ENCODE measurements at regions not wholly inside any gene's neighbourhood (a gene's known extent, or its start where the extent isn't known, plus 50 kb on each side); places are given as distances from the start of the nearest gene placed in this dataset.
"Not testable (repeated sequence)": the region's sequence is repeated elsewhere in the genome, so short reads cannot be mapped to it uniquely, and the experiment has no call there.

GRCh38 chr10:34015700-34016099, 681.2 kb upstream of the NRP1 start:
- no peak for DNase-seq (ENCODE audit: low read depth)

- no peak for DNase-seq (ENCODE audit: low read depth)
Measured at GRCh38 chr10:34013235-34013634, 678.8 kb upstream of the NRP1 start.

GRCh38 chr10:34010891-34011290, 676.4 kb upstream of the NRP1 start:
- DNase-seq (ENCODE audit: low read depth): no peak

- not testable (repeated sequence) for DNase-seq (ENCODE audit: low read depth)
Measured at GRCh38 chr10:34010228-34010627, 675.8 kb upstream of the NRP1 start.

- no peak for DNase-seq (ENCODE audit: low read depth)
Measured at GRCh38 chr10:34008656-34009055, 674.2 kb upstream of the NRP1 start.

GRCh38 chr10:34006471-34006870, 672.0 kb upstream of the NRP1 start:
- no peak for DNase-seq (ENCODE audit: low read depth)

GRCh38 chr10:34003561-34003960, 669.1 kb upstream of the NRP1 start:
- DNase-seq (ENCODE audit: low read depth): no peak

GRCh38 chr10:34002896-34003295, 668.4 kb upstream of the NRP1 start:
- DNase-seq (ENCODE audit: low read depth): no peak

- no peak for DNase-seq (ENCODE audit: low read depth)
Measured at GRCh38 chr10:34001831-34002230, 667.4 kb upstream of the NRP1 start.

- DNase-seq (ENCODE audit: low read depth): no peak
Measured at GRCh38 chr10:34001087-34001580, 666.7 kb upstream of the NRP1 start.

GRCh38 chr10:33993917-33994316, 659.5 kb upstream of the NRP1 start:
- no peak for DNase-seq (ENCODE audit: low read depth)

- no peak for DNase-seq (ENCODE audit: low read depth)
Measured at GRCh38 chr10:33991924-33992323, 657.5 kb upstream of the NRP1 start.

GRCh38 chr10:33986515-33986914, 652.0 kb upstream of the NRP1 start:
- DNase-seq (ENCODE audit: low read depth): no peak

- no peak for DNase-seq (ENCODE audit: low read depth)
Measured at GRCh38 chr10:33986016-33986415, 651.5 kb upstream of the NRP1 start.

- DNase-seq (ENCODE audit: low read depth): no peak
Measured at GRCh38 chr10:33982995-33983394, 648.5 kb upstream of the NRP1 start.

- DNase-seq (ENCODE audit: low read depth): no peak
Measured at GRCh38 chr10:33981301-33981700, 646.8 kb upstream of the NRP1 start.

GRCh38 chr10:33979195-33979594, 644.7 kb upstream of the NRP1 start:
- DNase-seq (ENCODE audit: low read depth): no peak

GRCh38 chr10:33975481-33975880, 641.0 kb upstream of the NRP1 start:
- DNase-seq (ENCODE audit: low read depth): no peak

GRCh38 chr10:33974976-33975478, 640.6 kb upstream of the NRP1 start:
- DNase-seq (ENCODE audit: low read depth): no peak

GRCh38 chr10:33968983-33969382, 634.5 kb upstream of the NRP1 start:
- no peak for DNase-seq (ENCODE audit: low read depth)

- no peak for DNase-seq (ENCODE audit: low read depth)
Measured at GRCh38 chr10:33967606-33968120, 633.2 kb upstream of the NRP1 start.

- no peak for DNase-seq (ENCODE audit: low read depth)
Measured at GRCh38 chr10:33966946-33967345, 632.5 kb upstream of the NRP1 start.

GRCh38 chr10:33965795-33966581, 631.5 kb upstream of the NRP1 start:
- DNase-seq (ENCODE audit: low read depth): no peak

All from forelimb muscle (tissue), 1 donor.